Endothelial cell of umbilical vein (primary cell): ENCODE measurements at regions not wholly inside any gene's neighbourhood (a gene's known extent, or its start where the extent isn't known, plus 50 kb on each side); places are given as distances from the start of the nearest gene placed in this dataset.

Experiments used
- BruUV-seq: library from RNA; stranded (reverse); fragments of 400-500 nt; replicated peaks from 2 replicates; lab custom pipeline; 2021; lab: Mats Ljungman, UMichigan
- CTCF ChIA-PET: fragments of 300-600, 350-600 bp; sonication (Branson Sonifier 250); formaldehyde crosslinking; loops from one replicate; lab custom pipeline; 2021; ENCODE audit warnings: antibody characterized with exemption, inconsistent platforms; lab: Charles Lee
- POLR2A ChIA-PET: fragments of 300-600, 350-600 bp; sonication (Branson Sonifier 250); formaldehyde crosslinking; loops from one replicate; lab custom pipeline; 2021; ENCODE audit warnings: antibody characterized with exemption, inconsistent platforms; lab: Charles Lee
- DNase-seq: peaks from one replicate; pipeline ENCODE4 v3.0.0-alpha.2; 2011; ENCODE audit warnings: low read depth, low spot score
- FAIRE-seq: peaks from 2 replicates; lab custom pipeline; 2011; peaks lifted over from hg19 to GRCh38; lab: Jason Lieb, UNC
- H2AFZ ChIP-seq: 2 replicates; pipeline ENCODE4 v1.6.0; 2012; ENCODE audit warnings: low read depth, low read length, control low read depth, inconsistent platforms
- H3K27ac ChIP-seq: 2 replicates; pipeline ENCODE4 v1.5.1; 2011; ENCODE audit warnings: low read depth, mild to moderate bottlenecking, control low read depth, low read length, moderate library complexity; ENCODE audit not compliant: insufficient read depth
- H3K27me3 ChIP-seq, 2 experiments: 2 replicates each; pipeline versions ENCODE4 v1.6.0 to v1.6.1; 2011; ENCODE audit warnings: low read length in 2 of 2, mixed read lengths in 1 of 2; ENCODE audit not compliant: control insufficient read depth in 2 of 2, insufficient read depth in 2 of 2
- H3K36me3 ChIP-seq, 2 experiments: 2 replicates in 1 of 2; 3 replicates in 1 of 2; pipeline ENCODE4 v1.5.1; 2011; ENCODE audit warnings: low read length in 2 of 2, mild to moderate bottlenecking in 1 of 2, moderate library complexity in 1 of 2; ENCODE audit not compliant: control insufficient read depth in 2 of 2, insufficient read depth in 2 of 2; ENCODE audit errors: extremely low read depth in 1 of 2
- H3K4me1 ChIP-seq: 3 replicates; pipeline ENCODE4 v1.5.1; 2011; ENCODE audit warnings: mild to moderate bottlenecking, low read length; ENCODE audit not compliant: control insufficient read depth, insufficient read depth; ENCODE audit errors: extremely low read depth
- H3K4me2 ChIP-seq: 2 replicates; pipeline ENCODE4 v1.6.1; 2011; ENCODE audit warnings: low read length, control low read depth, mixed read lengths; ENCODE audit not compliant: insufficient read depth
- H3K4me3 ChIP-seq, 3 experiments: fragments of 200-600 bp in 1 of 3; sonication (generic), shearing (Covaris generic) in 1 of 3; replicated peaks in 1 of 3; 2 replicates each; pipeline ENCODE4 v1.5.1; 2011 to 2016; ENCODE audit warnings: control low read depth in 3 of 3, low read length in 3 of 3, mild to moderate bottlenecking in 2 of 3, inconsistent platforms in 1 of 3, low read depth in 1 of 3, moderate library complexity in 1 of 3; ENCODE audit not compliant: insufficient read depth in 1 of 3
- H3K79me2 ChIP-seq: 2 replicates; pipeline ENCODE4 v1.6.0; 2012; ENCODE audit warnings: low read length, inconsistent platforms; ENCODE audit not compliant: control insufficient read depth, insufficient read depth
- H3K9ac ChIP-seq: replicated peaks from 2 replicates; pipeline ENCODE3; 2011; ENCODE audit warnings: low read length, control low read depth; ENCODE audit not compliant: insufficient read depth; ENCODE audit errors: extremely low read depth
- H3K9me1 ChIP-seq: replicated peaks from 3 replicates; pipeline ENCODE4 v1.6.0; 2011; ENCODE audit warnings: mild to moderate bottlenecking, low read length; ENCODE audit not compliant: control insufficient read depth, insufficient read depth; ENCODE audit errors: extremely low read depth
- H3K9me3 ChIP-seq: replicated peaks from 2 replicates; pipeline ENCODE4 v1.5.1; 2012; ENCODE audit warnings: low read length, inconsistent platforms; ENCODE audit not compliant: control insufficient read depth, insufficient read depth
- H4K20me1 ChIP-seq: replicated peaks from 2 replicates; pipeline ENCODE3; 2011; ENCODE audit warnings: mild to moderate bottlenecking, low read length; ENCODE audit not compliant: control insufficient read depth, insufficient read depth; ENCODE audit errors: extremely low read depth
- EZH2 ChIP-seq: IDR thresholded peaks from 2 replicates; pipeline ENCODE4 v1.6.1; 2012; ENCODE audit warnings: borderline replicate concordance, low read depth, mild to moderate bottlenecking, moderate library complexity, low read length, inconsistent platforms; ENCODE audit not compliant: severe bottlenecking
- FOS ChIP-seq: IDR thresholded peaks from 2 replicates; pipeline ENCODE4 v1.6.1; 2011; ENCODE audit warnings: mild to moderate bottlenecking, low read length, moderate library complexity, borderline replicate concordance; ENCODE audit not compliant: insufficient read depth
- GATA2 ChIP-seq: IDR thresholded peaks from 2 replicates; pipeline ENCODE4 v1.7.0; 2011; ENCODE audit warnings: low read depth, mild to moderate bottlenecking, moderate library complexity, mixed read lengths, low read length; ENCODE audit not compliant: insufficient read length, insufficient read depth
- JUN ChIP-seq: IDR thresholded peaks from 2 replicates; pipeline ENCODE4 v1.6.1; 2011; ENCODE audit warnings: borderline replicate concordance, low read depth; ENCODE audit not compliant: insufficient read length, insufficient read depth
- MYC ChIP-seq: IDR thresholded peaks from one replicate; pipeline ENCODE4 v1.6.1; 2011; ENCODE audit warnings: mild to moderate bottlenecking, low read depth, low read length
- POLR2A ChIP-seq: IDR thresholded peaks from 2 replicates; pipeline ENCODE4 v1.6.1; 2012; ENCODE audit warnings: low read depth, mild to moderate bottlenecking, control low read depth, low read length
- POLR2AphosphoS5 ChIP-seq: IDR thresholded peaks from 2 replicates; pipeline ENCODE4 v1.6.1; 2012; ENCODE audit warnings: low read depth, mild to moderate bottlenecking, control low read depth, low read length, moderate library complexity; ENCODE audit not compliant: insufficient read depth
- dilution Hi-C: fragments of 300-500 bp; cut with MboI; formaldehyde crosslinking; loops from one replicate; pipeline ENCODE4 v1.15.0; 2019; ENCODE audit warnings: low sequenced_read_pairs; ENCODE audit not compliant: extremely low pct_ligation_motif_present
- intact Hi-C: fragments of 100-400 bp; cut with micrococcal nuclease; formaldehyde crosslinking; loops from one replicate; pipeline ENCODE4 v1.10.0; 2022
- TF ChIP-seq, protein P1 (sequence below), 2 donors: IDR thresholded peaks; 1 replicate in 1 of 2; 2 replicates in 1 of 2; pipeline ENCODE4 v1.5.1; 2011; ENCODE audit warnings: low read length in 2 of 2, mild to moderate bottlenecking in 2 of 2, moderate library complexity in 2 of 2, control low read depth in 1 of 2, inconsistent platforms in 1 of 2, low read depth in 1 of 2; ENCODE audit not compliant: insufficient read depth in 1 of 2; ENCODE audit errors: extremely low read depth in 1 of 2
- TF ChIP-seq, protein P2 (sequence below): IDR thresholded peaks from 2 replicates; pipeline ENCODE4 v1.6.1; 2011; ENCODE audit not compliant: insufficient read depth, insufficient read length

DNA sequence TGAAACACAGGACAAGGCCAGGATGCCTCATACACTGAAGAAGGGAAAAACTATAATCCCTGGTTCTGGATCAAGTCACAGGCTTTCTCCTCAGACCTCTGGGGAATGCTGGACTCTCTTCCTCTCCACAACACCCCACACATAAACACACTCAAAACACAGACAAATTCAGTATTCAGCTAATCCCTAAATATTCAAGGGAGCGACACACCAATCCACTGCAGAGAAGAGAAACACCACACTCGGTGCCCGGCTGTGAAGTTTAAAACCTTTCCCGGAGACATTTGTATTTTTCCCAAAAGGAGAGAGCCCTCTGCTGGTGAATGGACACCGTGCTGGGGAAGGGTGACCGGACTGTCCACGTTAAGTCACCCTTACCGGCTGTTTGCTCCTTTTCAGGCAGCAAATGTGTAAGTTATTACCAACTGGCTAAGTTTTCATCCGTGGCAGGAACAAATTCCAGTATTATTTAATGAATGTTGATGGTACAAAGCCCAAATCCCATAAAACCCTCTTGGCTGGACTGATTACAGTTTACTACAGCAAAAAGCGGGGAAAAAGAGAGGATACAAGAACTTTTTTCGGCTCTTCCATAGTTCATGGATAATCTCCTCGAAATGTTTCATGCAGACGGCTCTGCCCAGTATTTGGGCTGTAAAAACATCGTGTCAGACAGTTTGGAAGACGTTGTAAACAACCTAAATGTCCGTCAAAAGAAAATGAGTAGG is 130.9 kb upstream of the SLC30A5 start:
- dilution Hi-C loops, result no loop called here
- no peaks in the 10 kb centered on the region for H3K79me2 ChIP-seq
- H3K4me3 ChIP-seq, result no peak overlapping the region
- CTCF ChIA-PET, result interaction anchor here (1.3 to 1.4 kb wide), 2 partner anchors 675 to 677 kb away, joined by 7 to 16 read pairs; no protein-coding TSS in a partner anchor
- BruUV-seq, result no TSS peak
- DNase-seq (peak; percentile 60), FAIRE-seq (peak; percentile 79)
- intact Hi-C loops, result loop anchor here (1.0 to 5.0 kb wide), 2 partner anchors 501 to 677 kb away; no protein-coding TSS in a partner anchor
- no peaks in the 10 kb centered on the region for H3K4me1 ChIP-seq
- no peaks in the 10 kb centered on the region for H3K36me3 ChIP-seq
- H2AFZ ChIP-seq, result peak overlapping the region; percentile 48
- no peak overlapping the region for H3K9ac ChIP-seq
- H3K27ac ChIP-seq, result no peak overlapping the region
- H3K4me2 ChIP-seq, result no peak overlapping the region
- TF ChIP-seq JUN, result no peak
- no peak for TF ChIP-seq POLR2AphosphoS5
- TF ChIP-seq, protein P1, sequence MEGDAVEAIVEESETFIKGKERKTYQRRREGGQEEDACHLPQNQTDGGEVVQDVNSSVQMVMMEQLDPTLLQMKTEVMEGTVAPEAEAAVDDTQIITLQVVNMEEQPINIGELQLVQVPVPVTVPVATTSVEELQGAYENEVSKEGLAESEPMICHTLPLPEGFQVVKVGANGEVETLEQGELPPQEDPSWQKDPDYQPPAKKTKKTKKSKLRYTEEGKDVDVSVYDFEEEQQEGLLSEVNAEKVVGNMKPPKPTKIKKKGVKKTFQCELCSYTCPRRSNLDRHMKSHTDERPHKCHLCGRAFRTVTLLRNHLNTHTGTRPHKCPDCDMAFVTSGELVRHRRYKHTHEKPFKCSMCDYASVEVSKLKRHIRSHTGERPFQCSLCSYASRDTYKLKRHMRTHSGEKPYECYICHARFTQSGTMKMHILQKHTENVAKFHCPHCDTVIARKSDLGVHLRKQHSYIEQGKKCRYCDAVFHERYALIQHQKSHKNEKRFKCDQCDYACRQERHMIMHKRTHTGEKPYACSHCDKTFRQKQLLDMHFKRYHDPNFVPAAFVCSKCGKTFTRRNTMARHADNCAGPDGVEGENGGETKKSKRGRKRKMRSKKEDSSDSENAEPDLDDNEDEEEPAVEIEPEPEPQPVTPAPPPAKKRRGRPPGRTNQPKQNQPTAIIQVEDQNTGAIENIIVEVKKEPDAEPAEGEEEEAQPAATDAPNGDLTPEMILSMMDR (IDR thresholded peaks at IDR 0.05; ENCODE audit: extremely low read depth in 1 of 2, insufficient read depth in 1 of 2, low read depth in 1 of 2, low read length in 2 of 2), result peak; percentile 75 to 76
- no peak for TF ChIP-seq EZH2
- H3K9me3 ChIP-seq, result no peaks in the 10 kb centered on the region
- H3K9me1 ChIP-seq, result no peaks in the 10 kb centered on the region
- H3K27me3 ChIP-seq, result no peaks in the 10 kb centered on the region
- POLR2A ChIA-PET, result no interaction called here
- H4K20me1 ChIP-seq, result no peaks in the 10 kb centered on the region

DNA sequence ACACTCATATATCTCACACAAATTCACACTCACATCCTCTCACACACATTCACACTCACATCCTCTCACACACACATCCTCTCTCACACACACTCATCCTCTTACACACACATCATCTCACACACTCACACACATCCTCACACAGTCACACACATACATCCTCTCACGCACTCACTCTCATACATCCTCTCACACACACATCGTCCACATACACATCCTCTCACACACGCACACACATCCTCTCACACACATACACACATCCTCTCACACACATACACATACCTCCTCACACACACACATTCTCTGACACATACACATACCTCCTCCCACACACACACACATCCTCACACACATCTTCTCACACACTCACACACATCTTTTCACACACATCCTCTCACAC is 129.1 kb upstream of the SLC30A5 start:
- intact Hi-C loops, result loop anchor here (5.0 kb wide), 1 partner anchor 502 kb away; no protein-coding TSS in a partner anchor

More for the DNA sequence above, 129.1 kb upstream of the SLC30A5 start:
- dilution Hi-C loops, result no loop called here
- Histone ChIP-seq H3K9ac (no peak overlapping the region), H3K4me2 (no peak overlapping the region), H3K4me1 (no peaks in the 10 kb centered on the region), H4K20me1 (no peaks in the 10 kb centered on the region), H3K4me3 (no peak overlapping the region), H2AFZ (no peak overlapping the region), H3K9me3 (no peaks in the 10 kb centered on the region), H3K36me3 (no peaks in the 10 kb centered on the region), H3K27ac (no peak overlapping the region), H3K79me2 (no peaks in the 10 kb centered on the region), H3K9me1 (no peaks in the 10 kb centered on the region), H3K27me3 (peaks cover 2 to 3% of the 10 kb centered on the region in 2 experiments)
- no TSS peak for BruUV-seq
- DNase-seq (no peak), FAIRE-seq (no peak)
- CTCF ChIA-PET, result no interaction called here
- POLR2A ChIA-PET, result no interaction called here
- TF ChIP-seq JUN (no peak), POLR2AphosphoS5 (no peak), POLR2A (no peak), EZH2 (no peak), GATA2 (no peak), FOS (no peak), MYC (no peak)
- TF ChIP-seq, protein P1 (IDR thresholded peaks at IDR 0.05; ENCODE audit: extremely low read depth in 1 of 2, insufficient read depth in 1 of 2, low read depth in 1 of 2, low read length in 2 of 2), result no peak
- TF ChIP-seq, protein P2, sequence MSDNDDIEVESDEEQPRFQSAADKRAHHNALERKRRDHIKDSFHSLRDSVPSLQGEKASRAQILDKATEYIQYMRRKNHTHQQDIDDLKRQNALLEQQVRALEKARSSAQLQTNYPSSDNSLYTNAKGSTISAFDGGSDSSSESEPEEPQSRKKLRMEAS, result no peak
